K562 (cell line): ENCODE measurements at regions not wholly inside any gene's neighbourhood (a gene's known extent, or its start where the extent isn't known, plus 50 kb on each side); places are given as distances from the start of the nearest gene placed in this dataset.

Experiments used
- ATAC-seq: fragments of 200-7000 bp; cut with Tn5 transposase; 3 replicates; pipeline ENCODE4 v1.9.1; 2020; ENCODE audit warnings: moderate library complexity
- BruUV-seq: library from RNA; stranded (reverse); fragments of 400-500 nt; replicated peaks from 2 replicates; lab custom pipeline; 2021; lab: Mats Ljungman, UMichigan
- CTCF ChIA-PET: fragments of 300-600 bp; formaldehyde crosslinking; extraction: SDS; loops from one replicate; lab custom pipeline; 2021; ENCODE audit warnings: low intra/inter-chr PET ratio; lab: Yijun Ruan, JAX
- POLR2A ChIA-PET: fragments of 300-600, 350-650 bp; sonication (Branson Sonifier 250); formaldehyde crosslinking; extraction: SDS; loops from one replicate; lab custom pipeline; 2021; ENCODE audit warnings: antibody characterized with exemption, inconsistent platforms; lab: Yijun Ruan, JAX
- DNase-seq, 4 experiments: peaks; one replicate each; pipeline versions ENCODE4 v3.0.0 to v3.0.0-alpha.2; 2011 to 2018; ENCODE audit warnings: low spot score in 3 of 4, mixed read lengths in 3 of 4; ENCODE audit errors: extremely low read depth in 1 of 4
- FAIRE-seq: peaks from 2 replicates; lab custom pipeline; 2011; peaks lifted over from hg19 to GRCh38; lab: Jason Lieb, UNC
- H2AFZ ChIP-seq: 2 replicates; pipeline ENCODE4 v1.6.0; 2011; ENCODE audit warnings: low read depth, low read length, control low read depth, inconsistent platforms
- H3K27ac ChIP-seq: fragments of 200-600 bp; 3 replicates; pipeline ENCODE4 v1.8.0; 2011; ENCODE audit warnings: low read depth, mild to moderate bottlenecking, control low read depth, inconsistent platforms, low read length, moderate library complexity, mixed read lengths; ENCODE audit errors: extremely low read depth
- H3K27me3 ChIP-seq, 2 experiments: fragments of 300-600 bp in 1 of 2; 2 replicates in 1 of 2; 3 replicates in 1 of 2; pipeline versions ENCODE4 v1.6.0 to v1.8.0; 2011; ENCODE audit warnings: inconsistent platforms in 2 of 2, low read length in 2 of 2, mild to moderate bottlenecking in 1 of 2, mixed read lengths in 1 of 2, moderate library complexity in 1 of 2; ENCODE audit not compliant: control insufficient read depth in 2 of 2, insufficient read depth in 2 of 2
- H3K36me3 ChIP-seq: fragments of 300-600 bp; 3 replicates; pipeline ENCODE4 v1.8.0; 2011; ENCODE audit warnings: mild to moderate bottlenecking, low read length, inconsistent platforms; ENCODE audit not compliant: control insufficient read depth, insufficient read depth
- H3K4me1 ChIP-seq, 2 experiments: fragments of 200-600 bp in 1 of 2; replicated peaks in 1 of 2; 2 replicates in 1 of 2; 3 replicates in 1 of 2; pipeline versions ENCODE4 v1.5.1 to v1.8.0; 2011; ENCODE audit warnings: inconsistent platforms in 2 of 2, low read length in 2 of 2, mild to moderate bottlenecking in 1 of 2, mixed read lengths in 1 of 2, moderate library complexity in 1 of 2; ENCODE audit not compliant: control insufficient read depth in 2 of 2, insufficient read depth in 2 of 2
- H3K4me2 ChIP-seq: 2 replicates; pipeline ENCODE4 v1.6.1; 2011; ENCODE audit warnings: low read length, control low read depth, inconsistent platforms, mixed read lengths; ENCODE audit not compliant: insufficient read depth
- H3K4me3 ChIP-seq: fragments of 200-600 bp; sonication (generic), shearing (Covaris generic); 2 replicates; pipeline ENCODE4 v1.5.1; 2016; ENCODE audit warnings: control low read depth, inconsistent platforms
- H3K79me2 ChIP-seq: fragments of 200-600 bp; 3 replicates; pipeline ENCODE4 v1.8.0; 2011; ENCODE audit warnings: low read length, inconsistent platforms; ENCODE audit not compliant: control insufficient read depth, insufficient read depth
- H3K9ac ChIP-seq, 2 experiments: 2 replicates each; pipeline versions ENCODE4 v1.6.0 to v1.6.1; 2011; ENCODE audit warnings: low read depth in 2 of 2, low read length in 2 of 2, control low read depth in 1 of 2, inconsistent platforms in 1 of 2, mild to moderate bottlenecking in 1 of 2, mixed read lengths in 1 of 2; ENCODE audit not compliant: insufficient read depth in 1 of 2
- H3K9me1 ChIP-seq: one replicate; pipeline ENCODE4 v1.6.0; 2011; ENCODE audit warnings: inconsistent platforms, mild to moderate bottlenecking, low read length, moderate library complexity; ENCODE audit not compliant: control insufficient read depth, insufficient read depth
- H3K9me3 ChIP-seq: replicated peaks from 2 replicates; pipeline ENCODE4 v1.5.1; 2011; ENCODE audit warnings: low read depth, low read length, inconsistent platforms; ENCODE audit not compliant: control insufficient read depth, insufficient read depth
- H4K20me1 ChIP-seq: replicated peaks from 2 replicates; pipeline ENCODE4 v1.6.1; 2011; ENCODE audit warnings: low read length, inconsistent platforms, mixed read lengths; ENCODE audit not compliant: control insufficient read depth, insufficient read depth
- RAD21 ChIP-seq, 2 experiments: fragments of 250-450 bp in 1 of 2; fragments of 450-650 bp in 1 of 2; sonication (Bioruptor Pico) in 1 of 2; formaldehyde crosslinking in 1 of 2; IDR thresholded peaks in 1 of 2; conservative IDR thresholded peaks in 1 of 2; 2 replicates each; pipeline versions ENCODE4 v1.4.0 to v1.8.0; 2020 to 2022; ENCODE audit warnings: mild to moderate bottlenecking in 2 of 2, moderate library complexity in 1 of 2
- USF1 ChIP-seq: sonication (generic); formaldehyde crosslinking; IDR thresholded peaks from 2 replicates; pipeline ENCODE4 v1.9.0; 2022; ENCODE audit warnings: mild to moderate bottlenecking, missing genetic modification reagents
- WGBS: fragments of 100-300 bp; shearing (Covaris generic); methylation state at CpG from one replicate; pipeline ENCODE4 v1.1.6; 2016; ENCODE audit warnings: low coverage, mixed read lengths; ENCODE audit not compliant: insufficient coverage; ENCODE audit errors: missing lambda C conversion rate; 5-methylcytosine and 5-hydroxymethylcytosine counted together
- in situ Hi-C: fragments of 300-500 bp; cut with MboI; formaldehyde crosslinking; loops from 4 replicates; pipeline ENCODE4 v1.15.0; 2018; ENCODE audit warnings: inconsistent platforms, mixed read lengths
- intact Hi-C: fragments of 100-400 bp; cut with micrococcal nuclease; formaldehyde crosslinking; loops from 2 replicates; pipeline ENCODE4 v1.14.2; 2022
- TF ChIP-seq, protein P1 (sequence below): fragments of 250-450 bp; sonication (Bioruptor Pico); IDR thresholded peaks from 2 replicates; pipeline ENCODE4 v1.4.0; 2020; ENCODE audit warnings: mild to moderate bottlenecking
- TF ChIP-seq, protein P2 (sequence below): fragments of 200-800 bp; sonication (Bioruptor generic); IDR thresholded peaks from 2 replicates; pipeline ENCODE4 v1.6.1; 2017; ENCODE audit warnings: missing genetic modification characterization, missing compliant biosample characterization
- TF ChIP-seq, protein P3 (sequence below), 2 experiments: fragments of 450-650 bp; formaldehyde crosslinking in 1 of 2; IDR thresholded peaks; 2 replicates each; pipeline versions ENCODE4 v1.4.0 to v1.6.1; 2014 to 2020; ENCODE audit warnings: mild to moderate bottlenecking in 2 of 2, borderline replicate concordance in 1 of 2, low read depth in 1 of 2

DNA sequence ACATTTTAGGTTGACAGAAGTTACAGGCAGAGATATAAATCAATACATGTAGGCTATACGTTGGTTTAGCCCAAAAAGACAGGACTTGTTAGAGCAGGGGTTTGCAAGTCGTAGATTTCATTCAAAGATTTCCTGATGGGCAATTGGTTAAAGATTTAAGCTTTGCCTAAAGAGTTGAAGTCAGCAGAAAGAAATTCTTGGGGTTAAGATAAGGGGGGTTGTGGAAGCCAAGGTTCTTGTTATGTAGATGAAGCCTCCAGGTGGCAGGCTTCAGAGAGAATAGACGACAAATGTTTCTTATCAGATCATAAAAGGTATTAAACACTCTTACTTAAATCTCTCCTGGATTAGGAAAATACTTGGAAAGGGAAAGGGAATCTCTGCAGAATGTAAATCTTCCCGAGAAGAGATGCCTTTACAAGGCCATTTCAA, 510.8 kb downstream of the TMTC2 start:
- DNase-seq: peak in 1 of 4 experiments; percentile 11
- no peak overlapping the region for H3K4me2 ChIP-seq
- H3K9me3 ChIP-seq: no peaks in the 10 kb centered on the region; the same call in none of the 2 replicates
- no peak overlapping the region for H3K4me3 ChIP-seq
- FAIRE-seq: peak; percentile 46
- WGBS: 29% methylated on average over 4 of the region's 4 CpGs
- no peaks in the 10 kb centered on the region for H3K36me3 ChIP-seq
- H3K4me1 ChIP-seq: no peaks in the 10 kb centered on the region; a peak in 2 of 5 replicates
- BruUV-seq: no TSS peak
- H3K9ac ChIP-seq: no peak overlapping the region
- H3K79me2 ChIP-seq: no peaks in the 10 kb centered on the region
- in situ Hi-C loops: no loop called here
- no peaks in the 10 kb centered on the region for H3K27me3 ChIP-seq
- H2AFZ ChIP-seq: peak overlapping the region; percentile 54; the same call in 1 of the 2 replicates
- no peaks in the 10 kb centered on the region for H4K20me1 ChIP-seq
- intact Hi-C loops: loop anchor here (2.0 kb wide), 1 partner anchor 25 kb away; no protein-coding TSS in a partner anchor
- H3K27ac ChIP-seq: peak overlapping the region; percentile 67; the same call in 2 of the 3 replicates
- no peaks in the 10 kb centered on the region for H3K9me1 ChIP-seq
- POLR2A ChIA-PET: no interaction called here
- ATAC-seq: peak; percentile 37
- CTCF ChIA-PET: no interaction called here
- TF ChIP-seq USF1 (CRISPR knock-in tag) (no peak), RAD21 (CRISPR knock-in tag; conservative IDR thresholded peaks at IDR 0.05 in 1 of 2, IDR thresholded peaks at IDR 0.05 in 1 of 2) (peak in 1 of 2 experiments; percentile 21; a peak in 1 of 4 replicates)
- TF ChIP-seq, protein P1, sequence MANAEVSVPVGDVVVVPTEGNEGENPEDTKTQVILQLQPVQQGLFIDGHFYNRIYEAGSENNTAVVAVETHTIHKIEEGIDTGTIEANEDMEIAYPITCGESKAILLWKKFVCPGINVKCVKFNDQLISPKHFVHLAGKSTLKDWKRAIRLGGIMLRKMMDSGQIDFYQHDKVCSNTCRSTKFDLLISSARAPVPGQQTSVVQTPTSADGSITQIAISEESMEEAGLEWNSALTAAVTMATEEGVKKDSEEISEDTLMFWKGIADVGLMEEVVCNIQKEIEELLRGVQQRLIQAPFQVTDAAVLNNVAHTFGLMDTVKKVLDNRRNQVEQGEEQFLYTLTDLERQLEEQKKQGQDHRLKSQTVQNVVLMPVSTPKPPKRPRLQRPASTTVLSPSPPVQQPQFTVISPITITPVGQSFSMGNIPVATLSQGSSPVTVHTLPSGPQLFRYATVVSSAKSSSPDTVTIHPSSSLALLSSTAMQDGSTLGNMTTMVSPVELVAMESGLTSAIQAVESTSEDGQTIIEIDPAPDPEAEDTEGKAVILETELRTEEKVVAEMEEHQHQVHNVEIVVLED (CRISPR knock-in tag): no peak
- TF ChIP-seq, protein P2, sequence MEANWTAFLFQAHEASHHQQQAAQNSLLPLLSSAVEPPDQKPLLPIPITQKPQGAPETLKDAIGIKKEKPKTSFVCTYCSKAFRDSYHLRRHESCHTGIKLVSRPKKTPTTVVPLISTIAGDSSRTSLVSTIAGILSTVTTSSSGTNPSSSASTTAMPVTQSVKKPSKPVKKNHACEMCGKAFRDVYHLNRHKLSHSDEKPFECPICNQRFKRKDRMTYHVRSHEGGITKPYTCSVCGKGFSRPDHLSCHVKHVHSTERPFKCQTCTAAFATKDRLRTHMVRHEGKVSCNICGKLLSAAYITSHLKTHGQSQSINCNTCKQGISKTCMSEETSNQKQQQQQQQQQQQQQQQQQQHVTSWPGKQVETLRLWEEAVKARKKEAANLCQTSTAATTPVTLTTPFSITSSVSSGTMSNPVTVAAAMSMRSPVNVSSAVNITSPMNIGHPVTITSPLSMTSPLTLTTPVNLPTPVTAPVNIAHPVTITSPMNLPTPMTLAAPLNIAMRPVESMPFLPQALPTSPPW (CRISPR knock-in tag): peak; percentile 32; the same call in 1 of the 2 replicates
- TF ChIP-seq, protein P3, sequence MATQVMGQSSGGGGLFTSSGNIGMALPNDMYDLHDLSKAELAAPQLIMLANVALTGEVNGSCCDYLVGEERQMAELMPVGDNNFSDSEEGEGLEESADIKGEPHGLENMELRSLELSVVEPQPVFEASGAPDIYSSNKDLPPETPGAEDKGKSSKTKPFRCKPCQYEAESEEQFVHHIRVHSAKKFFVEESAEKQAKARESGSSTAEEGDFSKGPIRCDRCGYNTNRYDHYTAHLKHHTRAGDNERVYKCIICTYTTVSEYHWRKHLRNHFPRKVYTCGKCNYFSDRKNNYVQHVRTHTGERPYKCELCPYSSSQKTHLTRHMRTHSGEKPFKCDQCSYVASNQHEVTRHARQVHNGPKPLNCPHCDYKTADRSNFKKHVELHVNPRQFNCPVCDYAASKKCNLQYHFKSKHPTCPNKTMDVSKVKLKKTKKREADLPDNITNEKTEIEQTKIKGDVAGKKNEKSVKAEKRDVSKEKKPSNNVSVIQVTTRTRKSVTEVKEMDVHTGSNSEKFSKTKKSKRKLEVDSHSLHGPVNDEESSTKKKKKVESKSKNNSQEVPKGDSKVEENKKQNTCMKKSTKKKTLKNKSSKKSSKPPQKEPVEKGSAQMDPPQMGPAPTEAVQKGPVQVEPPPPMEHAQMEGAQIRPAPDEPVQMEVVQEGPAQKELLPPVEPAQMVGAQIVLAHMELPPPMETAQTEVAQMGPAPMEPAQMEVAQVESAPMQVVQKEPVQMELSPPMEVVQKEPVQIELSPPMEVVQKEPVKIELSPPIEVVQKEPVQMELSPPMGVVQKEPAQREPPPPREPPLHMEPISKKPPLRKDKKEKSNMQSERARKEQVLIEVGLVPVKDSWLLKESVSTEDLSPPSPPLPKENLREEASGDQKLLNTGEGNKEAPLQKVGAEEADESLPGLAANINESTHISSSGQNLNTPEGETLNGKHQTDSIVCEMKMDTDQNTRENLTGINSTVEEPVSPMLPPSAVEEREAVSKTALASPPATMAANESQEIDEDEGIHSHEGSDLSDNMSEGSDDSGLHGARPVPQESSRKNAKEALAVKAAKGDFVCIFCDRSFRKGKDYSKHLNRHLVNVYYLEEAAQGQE (IDR thresholded peaks at IDR 0.05; ENCODE audit: borderline replicate concordance): no peak
- TF ChIP-seq, protein P3 (CRISPR knock-in tag; IDR thresholded peaks at IDR 0.05; ENCODE audit: low read depth): no peak
